Heart right ventricle (tissue), 16 donors: ENCODE measurements at regions not wholly inside any gene's neighbourhood (a gene's known extent, or its start where the extent isn't known, plus 50 kb on each side); places are given as distances from the start of the nearest gene placed in this dataset.

Experiments
- ATAC-seq, 8 donors: fragments of 200-7000 bp; cut with Tn5 transposase; one replicate each; pipeline ENCODE4 v1.9.1; 2020; ENCODE audit warnings: mild to moderate bottlenecking in 8 of 8, moderate library complexity in 8 of 8, moderate number of reproducible peaks in 1 of 8
- DNase-seq, 2 donors: peaks; one replicate each; pipeline ENCODE4 v3.0.0-alpha.2; 2020
- H3K27ac ChIP-seq, 10 donors: fragments of 200-600 bp; sonication (generic) in 2 of 10; one replicate each; pipeline versions ENCODE4 v1.5.0 to v1.8.0; 2020 to 2022; ENCODE audit warnings: mild to moderate bottlenecking in 3 of 10
- H3K27me3 ChIP-seq, 7 donors: fragments of 200-600 bp; one replicate each; pipeline ENCODE4 v1.8.0; 2021 to 2022; ENCODE audit warnings: mild to moderate bottlenecking in 2 of 7
- H3K36me3 ChIP-seq, 9 donors: fragments of 200-600 bp; sonication (generic) in 1 of 9; one replicate each; pipeline versions ENCODE4 v1.5.0 to v1.8.0; 2020 to 2022; ENCODE audit warnings: mild to moderate bottlenecking in 2 of 9
- H3K4me1 ChIP-seq, 9 donors: fragments of 200-600 bp; sonication (generic) in 1 of 9; one replicate each; pipeline versions ENCODE4 v1.5.0 to v1.8.0; 2020 to 2022; ENCODE audit warnings: mild to moderate bottlenecking in 4 of 9
- H3K4me3 ChIP-seq, 10 donors: fragments of 200-600 bp; sonication (generic) in 2 of 10; one replicate each; pipeline versions ENCODE4 v1.5.0 to v1.8.0; 2020 to 2022; ENCODE audit warnings: mild to moderate bottlenecking in 7 of 10, moderate library complexity in 2 of 10
- H3K9me3 ChIP-seq, 11 donors: fragments of 200-600 bp in 10 of 11; sonication (generic) in 2 of 11; one replicate each; pipeline versions ENCODE4 v1.5.0 to v1.8.0; 2013 to 2022; ENCODE audit warnings: mild to moderate bottlenecking in 2 of 11, control low read depth in 1 of 11, moderate library complexity in 1 of 11
- CTCF ChIP-seq, 9 donors: fragments of 200-600 bp; sonication (generic) in 2 of 9; IDR thresholded peaks; one replicate each; pipeline versions ENCODE4 v1.5.0 to v1.8.0; 2021 to 2022; ENCODE audit warnings: antibody characterized with exemption in 9 of 9, mild to moderate bottlenecking in 5 of 9, moderate library complexity in 1 of 9
- WGBS, 2 donors: extraction: QIAGEN DNeasy Blood & Tissue Kit; methylation state at CpG; one replicate each; pipeline ENCODE4 v1.1.7; 2013; ENCODE audit warnings: inconsistent platforms in 1 of 2; 5-methylcytosine and 5-hydroxymethylcytosine counted together
- intact Hi-C, 10 donors: fragments of 100-400 bp; cut with DNase I; formaldehyde crosslinking; loops; one replicate each; pipeline versions ENCODE4 v1.11.1 to v1.14.2; 2022
- donor health status: Arrhythmogenic right ventricular cardiomyopathy.
- donor health status: ischemic (EF 13 %, LVEDD 7.1; RV severe dilation, severe dysfunction).
- donor health status: healthy with polysubstance abuse.
- donor health status: DM: no; HTN: yes; CAD: no.
- donor health status: DM: no; HTN: no; CAD: no.
- donor health status: ischemic (EF 25% LVEDD 6.9; RV normal size, moderate dysfunction).
- donor health status: ischemic (EF 25% LVEDD 5.7; RV mildly dilated, moderate dysfunction).
- donor health status: healthy.
- donor health status: DM: yes; HTN: yes; CAD: no.
- donor health status: Ischemic cardiomyopathy.
- donor health status: ischemic (EF 35%, LVEDD 5.7; RV mildly dilated, moderate dysfunction).
- donor health status: nonischemic (EF 11% LVEDD 7.7; RV severe dilation, severe dysfunction).
- donor health status: DM: yes; HTN: yes; CAD: no.
- donor health status: PGD.
- donor health status: ischemic (EF 29% LVEDD 5.4; RV normal size, mild dysfunction).
- donor health status: nonischemic (EF 23%, LVEDD 6.1; RV moderate dilation, normal function).

- H3K4me3 ChIP-seq: no peak overlapping the region
- no peak for TF ChIP-seq CTCF (IDR thresholded peaks at IDR 0.05)
- H3K9me3 ChIP-seq: no peaks in the 10 kb centered on the region
- no peak overlapping the region for H3K27ac ChIP-seq
- 67 to 76% methylated on average over 1 of the region's 1 CpG for WGBS, 2 donors
- ATAC-seq: no peak
- no peaks in the 10 kb centered on the region for H3K4me1 ChIP-seq
- H3K36me3 ChIP-seq: no peaks in the 10 kb centered on the region
- intact Hi-C loops: no loop called here
- no peak for DNase-seq
- H3K27me3 ChIP-seq: peaks cover 0 to 12% (median 0%) of the 10 kb centered on the region in 7 donors
Measured at GRCh38 chr10:9244864-9245263, 1190.4 kb downstream of the GATA3 start.

- Histone ChIP-seq H3K9me3 (no peaks in the 10 kb centered on the region), H3K27me3 (peaks cover 0 to 4% (median 0%) of the 10 kb centered on the region in 7 donors), H3K27ac (no peak overlapping the region), H3K4me1 (no peaks in the 10 kb centered on the region), H3K4me3 (no peak overlapping the region), H3K36me3 (no peaks in the 10 kb centered on the region)
- TF ChIP-seq CTCF (IDR thresholded peaks at IDR 0.05): no peak
- ATAC-seq (no peak), DNase-seq (no peak)
- intact Hi-C loops: no loop called here
Measured at GRCh38 chr10:9253121-9253520, 1198.6 kb downstream of the GATA3 start.

- no peaks in the 10 kb centered on the region for H3K36me3 ChIP-seq
- DNase-seq: no peak
- no peaks in the 10 kb centered on the region for H3K9me3 ChIP-seq
- no peak overlapping the region for H3K4me3 ChIP-seq
- intact Hi-C loops: no loop called here
- H3K27me3 ChIP-seq: peaks cover 0 to 4% (median 0%) of the 10 kb centered on the region in 7 donors
- H3K27ac ChIP-seq: no peak overlapping the region
- WGBS, 2 donors: 51 to 53% methylated on average over 2 of the region's 2 CpGs
- ATAC-seq: no peak
- no peaks in the 10 kb centered on the region for H3K4me1 ChIP-seq
- TF ChIP-seq CTCF (IDR thresholded peaks at IDR 0.05): no peak
Measured at GRCh38 chr10:9254353-9254752, 1199.9 kb downstream of the GATA3 start.

GRCh38 chr10:9260690-9261089, 1206.2 kb downstream of the GATA3 start:
- Histone ChIP-seq H3K27me3 (peaks cover 0 to 20% (median 4%) of the 10 kb centered on the region in 7 donors), H3K9me3 (no peaks in the 10 kb centered on the region), H3K27ac (no peak overlapping the region), H3K4me3 (no peak overlapping the region), H3K36me3 (no peaks in the 10 kb centered on the region), H3K4me1 (no peaks in the 10 kb centered on the region)
- intact Hi-C loops: no loop called here
- DNase-seq: no peak
- WGBS, 2 donors: 59 to 66% methylated on average over 1 of the region's 1 CpG
- TF ChIP-seq CTCF (IDR thresholded peaks at IDR 0.05): no peak
- ATAC-seq: no peak

- TF ChIP-seq CTCF (IDR thresholded peaks at IDR 0.05): no peak
- Histone ChIP-seq H3K27me3 (peaks cover 0 to 20% (median 4%) of the 10 kb centered on the region in 7 donors), H3K36me3 (no peaks in the 10 kb centered on the region), H3K4me1 (no peaks in the 10 kb centered on the region), H3K27ac (no peak overlapping the region), H3K9me3 (no peaks in the 10 kb centered on the region), H3K4me3 (no peak overlapping the region)
- whole genome bisulfite sequencing, 2 donors: 15 to 23% methylated on average over 1 of the region's 1 CpG
- no peak for ATAC-seq
- intact Hi-C loops: no loop called here
- no peak for DNase-seq
Measured at GRCh38 chr10:9262770-9263169, 1208.3 kb downstream of the GATA3 start.
